Stimulated activated CD8-positive, alpha-beta memory T cell treated with anti-CD3 and anti-CD28 coated beads, Interleukin-12 subunit alpha, Interleukin-12 subunit beta, amount 100 ng/mL, for 1 hour (primary cell): ENCODE measurements at regions not wholly inside any gene's neighbourhood (a gene's known extent, or its start where the extent isn't known, plus 50 kb on each side); places are given as distances from the start of the nearest gene placed in this dataset.

Experiments used
- DNase-seq: peaks from one replicate; pipeline ENCODE4 v3.0.0-alpha.2; 2020; ENCODE audit warnings: low read depth

DNA sequence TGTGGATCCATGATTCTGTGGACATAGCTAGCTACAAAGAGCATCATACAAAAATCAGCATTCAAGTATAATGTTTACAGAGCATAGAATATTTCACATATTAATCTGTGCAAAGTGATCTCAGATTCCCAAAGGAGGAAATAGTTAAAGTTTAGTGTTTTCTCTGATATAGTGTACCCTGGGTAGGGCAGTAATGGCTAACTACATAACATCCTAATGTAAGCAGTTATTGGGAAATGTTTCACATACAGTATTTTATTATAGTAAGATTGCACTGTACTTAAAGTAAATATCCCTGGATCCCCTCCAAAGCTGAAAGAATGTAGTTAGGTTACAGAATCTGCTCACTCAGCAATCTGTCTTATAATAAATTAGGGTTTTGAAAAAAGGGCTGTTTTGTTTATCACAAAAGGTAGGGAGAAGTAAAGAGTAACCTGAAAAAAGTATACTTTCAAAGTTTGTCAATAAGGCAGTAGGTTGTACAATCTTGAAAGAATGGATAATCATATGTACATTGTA, 52.5 kb upstream of the SMARCA2 start:
- DNase-seq = no peak

DNA sequence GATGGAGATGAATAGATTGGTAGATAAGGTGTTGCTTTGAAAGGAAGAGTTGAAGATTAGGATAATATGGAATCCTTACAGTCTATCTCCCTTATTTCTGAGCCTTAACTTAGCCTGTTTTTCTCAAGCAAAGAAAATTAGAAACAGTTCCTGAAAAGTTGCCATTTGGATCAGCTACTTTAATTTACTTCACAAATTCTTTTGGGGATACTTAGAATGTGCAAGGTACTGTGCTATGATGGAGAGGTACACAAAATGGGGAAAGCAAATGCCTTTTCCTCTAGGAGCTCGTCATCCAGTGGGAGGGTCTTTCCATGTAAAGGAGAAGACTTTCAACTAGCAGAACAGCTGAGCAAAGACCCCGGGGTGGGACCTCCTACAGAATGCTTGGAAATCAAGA, 51.1 kb upstream of the SMARCA2 start:
- DNase-seq = no peak
